SK-N-SH (cell line): ENCODE measurements at regions not wholly inside any gene's neighbourhood (a gene's known extent, or its start where the extent isn't known, plus 50 kb on each side); places are given as distances from the start of the nearest gene placed in this dataset.

Experiments used
- CTCF ChIA-PET: fragments of 300-600, 350-600 bp; formaldehyde crosslinking; extraction: SDS; loops from one replicate; lab custom pipeline; 2021; lab: Yijun Ruan, JAX
- POLR2A ChIA-PET: fragments of 350-600 bp; sonication (Branson Sonifier 250); formaldehyde crosslinking; extraction: SDS; loops from one replicate; lab custom pipeline; 2020; ENCODE audit warnings: antibody characterized with exemption, inconsistent platforms; lab: Yijun Ruan, JAX
- DNase-seq: peaks from one replicate; pipeline ENCODE4 v3.0.0; 2012
- H2AFZ ChIP-seq: fragments of 200-600 bp; sonication (generic); 2 replicates; pipeline ENCODE4 v1.8.1; 2016; ENCODE audit warnings: antibody characterized with exemption, mild to moderate bottlenecking, low read depth
- H3F3A ChIP-seq: fragments of 200-600 bp; sonication (generic); replicated peaks from 2 replicates; pipeline ENCODE3; 2016; ENCODE audit warnings: antibody characterized with exemption, mild to moderate bottlenecking; ENCODE audit not compliant: insufficient read depth
- H3K27ac ChIP-seq, 2 experiments: fragments of 200-500 bp in 1 of 2; fragments of 200-600 bp in 1 of 2; sonication (Bioruptor generic) in 1 of 2; sonication (generic), shearing (Covaris generic) in 1 of 2; 2 replicates each; pipeline versions ENCODE4 v1.5.1 to v1.6.1; 2014 to 2016; ENCODE audit warnings: low read depth in 2 of 2, inconsistent platforms in 1 of 2, low read length in 1 of 2, mild to moderate bottlenecking in 1 of 2, mixed read lengths in 1 of 2
- H3K27me3 ChIP-seq: fragments of 200-600 bp; sonication (generic), shearing (Covaris generic); 2 replicates; pipeline ENCODE4 v1.6.1; 2016; ENCODE audit warnings: mixed run types; ENCODE audit not compliant: insufficient read depth
- H3K36me3 ChIP-seq, 2 experiments: fragments of 200-500 bp in 1 of 2; fragments of 200-600 bp in 1 of 2; sonication (Bioruptor generic) in 1 of 2; sonication (generic) in 1 of 2; replicated peaks in 1 of 2; 2 replicates each; pipeline versions ENCODE3 to v1.5.1; 2014 to 2016; ENCODE audit warnings: low read length in 1 of 2, mild to moderate bottlenecking in 1 of 2; ENCODE audit not compliant: insufficient read depth in 2 of 2, control insufficient read depth in 1 of 2
- H3K4me1 ChIP-seq, 2 experiments: fragments of 200-500 bp in 1 of 2; fragments of 200-600 bp in 1 of 2; sonication (Bioruptor generic) in 1 of 2; sonication (generic), shearing (Covaris generic) in 1 of 2; 2 replicates each; pipeline versions ENCODE4 v1.5.1 to v1.6.1; 2014 to 2016; ENCODE audit warnings: low read depth in 1 of 2, low read length in 1 of 2, mixed run types in 1 of 2; ENCODE audit not compliant: insufficient read depth in 2 of 2, control insufficient read depth in 1 of 2
- H3K4me2 ChIP-seq: fragments of 200-600 bp; sonication (generic), shearing (Covaris generic); 2 replicates; pipeline ENCODE4 v1.6.1; 2017; ENCODE audit warnings: mixed run types
- H3K4me3 ChIP-seq, 2 experiments: fragments of 200-500 bp in 1 of 2; fragments of 200-600 bp in 1 of 2; sonication (Bioruptor generic) in 1 of 2; sonication (generic), shearing (Covaris generic) in 1 of 2; 2 replicates each; pipeline versions ENCODE4 v1.5.1 to v1.8.1; 2014 to 2016; ENCODE audit warnings: low read depth in 2 of 2, inconsistent platforms in 1 of 2, low read length in 1 of 2, mild to moderate bottlenecking in 1 of 2, mixed read lengths in 1 of 2, moderate library complexity in 1 of 2
- H3K79me2 ChIP-seq: fragments of 200-600 bp; sonication (generic); 2 replicates; pipeline ENCODE4 v1.8.1; 2017; ENCODE audit warnings: mild to moderate bottlenecking; ENCODE audit not compliant: insufficient read depth
- H3K9ac ChIP-seq: fragments of 200-600 bp; sonication (generic); 2 replicates; pipeline ENCODE4 v1.6.1; 2017; ENCODE audit warnings: mixed run types
- H3K9me2 ChIP-seq: fragments of 200-600 bp; sonication (generic); 2 replicates; pipeline ENCODE4 v1.6.1; 2017; ENCODE audit warnings: mixed run types
- H3K9me3 ChIP-seq: fragments of 200-600 bp; sonication (generic); 2 replicates; pipeline ENCODE4 v1.6.1; 2017; ENCODE audit warnings: mixed run types, mild to moderate bottlenecking, moderate library complexity
- H4K20me1 ChIP-seq: fragments of 200-600 bp; sonication (generic); 2 replicates; pipeline ENCODE4 v1.6.1; 2017; ENCODE audit warnings: mild to moderate bottlenecking, mixed run types; ENCODE audit not compliant: insufficient read depth
- CHD2 ChIP-seq: fragments of 150-350 bp; IDR thresholded peaks from 2 replicates; pipeline ENCODE4 v1.6.1; 2018; ENCODE audit warnings: low read length; ENCODE audit not compliant: partially characterized antibody
- ELF1 ChIP-seq: IDR thresholded peaks from 2 replicates; pipeline ENCODE4 v1.4.0; 2012
- EP300 ChIP-seq, 2 experiments: IDR thresholded peaks; 2 replicates each; pipeline versions ENCODE4 v1.4.0 to v1.6.1; 2012; ENCODE audit warnings: borderline replicate concordance in 1 of 2, low read depth in 1 of 2, low read length in 1 of 2
- FOXM1 ChIP-seq: IDR thresholded peaks from 2 replicates; pipeline ENCODE4 v1.4.0; 2012; ENCODE audit warnings: low read depth, mild to moderate bottlenecking
- GATA2 ChIP-seq: sonication (generic); formaldehyde crosslinking; IDR thresholded peaks from 2 replicates; pipeline ENCODE4 v1.5.0; 2020; ENCODE audit warnings: mild to moderate bottlenecking, missing genetic modification reagents
- JUND ChIP-seq: IDR thresholded peaks from 2 replicates; pipeline ENCODE4 v1.4.0; 2012
- MAX ChIP-seq: IDR thresholded peaks from 2 replicates; pipeline ENCODE4 v1.4.0; 2012; ENCODE audit warnings: low read depth
- MXI1 ChIP-seq: IDR thresholded peaks from 2 replicates; pipeline ENCODE4 v1.6.1; 2012; ENCODE audit warnings: mild to moderate bottlenecking, low read depth, low read length, improper control_type of control experiment
- RCOR1 ChIP-seq: fragments of 150-350 bp; IDR thresholded peaks from 2 replicates; pipeline ENCODE4 v1.6.1; 2017; ENCODE audit warnings: antibody characterized with exemption, low read length
- RFX5 ChIP-seq: IDR thresholded peaks from 2 replicates; pipeline ENCODE4 v1.6.1; 2012; ENCODE audit warnings: mild to moderate bottlenecking, improper control_type of control experiment, low read length
- SMC3 ChIP-seq: IDR thresholded peaks from 2 replicates; pipeline ENCODE4 v1.6.1; 2012; ENCODE audit warnings: low read depth, low read length, improper control_type of control experiment
- USF1 ChIP-seq: IDR thresholded peaks from 2 replicates; pipeline ENCODE4 v1.4.0; 2012; ENCODE audit warnings: low read depth, borderline replicate concordance
- USF2 ChIP-seq: fragments of 150-350 bp; IDR thresholded peaks from 2 replicates; pipeline ENCODE4 v1.6.1; 2017; ENCODE audit warnings: antibody characterized with exemption, low read length, low read depth, borderline replicate concordance
- ZBTB33 ChIP-seq: IDR thresholded peaks from 2 replicates; pipeline ENCODE4 v1.4.0; 2012; ENCODE audit warnings: low read depth, borderline replicate concordance
- WGBS: methylation state at CpG from one replicate; pipeline ENCODE4 v1.1.6; 2017; ENCODE audit warnings: low lambda C conversion rate; 5-methylcytosine and 5-hydroxymethylcytosine counted together

- H4K20me1 ChIP-seq, result no peaks in the 10 kb centered on the region
- H3K4me2 ChIP-seq, result no peak overlapping the region
- H3K79me2 ChIP-seq, result no peaks in the 10 kb centered on the region
- no peaks in the 10 kb centered on the region for H3K27me3 ChIP-seq
- TF ChIP-seq GATA2 (no peak), FOXM1 (no peak), MAX (no peak), ELF1 (no peak), RCOR1 (no peak)
- DNase-seq, result no peak
- H3K36me3 ChIP-seq, result no peaks in the 10 kb centered on the region
- H2AFZ ChIP-seq, result no peak overlapping the region
- no peak overlapping the region for H3K4me3 ChIP-seq
- H3K27ac ChIP-seq, result no peak overlapping the region
- no peak overlapping the region for H3K9ac ChIP-seq
- POLR2A ChIA-PET, result no interaction called here
- H3K9me3 ChIP-seq, result no peaks in the 10 kb centered on the region
- CTCF ChIA-PET, result no interaction called here
- WGBS, result 65% methylated on average over 2 of the region's 2 CpGs
- H3F3A ChIP-seq, result no peaks in the 10 kb centered on the region
- H3K4me1 ChIP-seq, result no peaks in the 10 kb centered on the region; a peak in 1 of 4 replicates
- no peaks in the 10 kb centered on the region for H3K9me2 ChIP-seq
Measured at GRCh38 chr13:73508841-73509240, 450.0 kb downstream of the KLF5 start.

- Histone ChIP-seq H3K27me3 (no peaks in the 10 kb centered on the region), H2AFZ (no peak overlapping the region), H3F3A (no peaks in the 10 kb centered on the region), H3K36me3 (no peaks in the 10 kb centered on the region), H4K20me1 (no peaks in the 10 kb centered on the region), H3K9me2 (no peaks in the 10 kb centered on the region), H3K27ac (no peak overlapping the region), H3K79me2 (no peaks in the 10 kb centered on the region), H3K4me3 (no peak overlapping the region), H3K9me3 (no peaks in the 10 kb centered on the region), H3K4me1 (no peaks in the 10 kb centered on the region; a peak in 1 of 4 replicates), H3K4me2 (no peak overlapping the region), H3K9ac (no peak overlapping the region)
- DNase-seq, result no peak
- no peak for TF ChIP-seq EP300 (IDR thresholded peaks at IDR 0.05; ENCODE audit: borderline replicate concordance in 1 of 2, low read depth in 1 of 2, low read length in 1 of 2)
- TF ChIP-seq MXI1, result no peak
- no peak for TF ChIP-seq USF1
- no peak for TF ChIP-seq SMC3
- TF ChIP-seq USF2, result no peak
- TF ChIP-seq RFX5, result no peak
- TF ChIP-seq JUND, result no peak
- TF ChIP-seq ZBTB33, result no peak
- TF ChIP-seq MAX, result no peak
- TF ChIP-seq GATA2, result no peak
- no peak for TF ChIP-seq CHD2
- 59% methylated on average over 5 of the region's 5 CpGs for WGBS
- ChIA-PET CTCF (interaction anchor here (0.6 kb wide), 1 partner anchor 22 kb away, joined by 3 read pairs; no protein-coding TSS in a partner anchor), POLR2A (no interaction called here)
Measured at GRCh38 chr13:73505376-73505890, 446.6 kb downstream of the KLF5 start.
